ENCODE measurements at regions not wholly inside any gene's neighbourhood (a gene's known extent, or its start where the extent isn't known, plus 50 kb on each side); places are given as distances from the start of the nearest gene placed in this dataset.

GRCh38 chr15:91793771-91794170, 59.7 kb upstream of the SLCO3A1 start:
- no peak for TF ChIP-seq EP300 (IDR thresholded peaks at IDR 0.05)
- TF ChIP-seq, protein P1, sequence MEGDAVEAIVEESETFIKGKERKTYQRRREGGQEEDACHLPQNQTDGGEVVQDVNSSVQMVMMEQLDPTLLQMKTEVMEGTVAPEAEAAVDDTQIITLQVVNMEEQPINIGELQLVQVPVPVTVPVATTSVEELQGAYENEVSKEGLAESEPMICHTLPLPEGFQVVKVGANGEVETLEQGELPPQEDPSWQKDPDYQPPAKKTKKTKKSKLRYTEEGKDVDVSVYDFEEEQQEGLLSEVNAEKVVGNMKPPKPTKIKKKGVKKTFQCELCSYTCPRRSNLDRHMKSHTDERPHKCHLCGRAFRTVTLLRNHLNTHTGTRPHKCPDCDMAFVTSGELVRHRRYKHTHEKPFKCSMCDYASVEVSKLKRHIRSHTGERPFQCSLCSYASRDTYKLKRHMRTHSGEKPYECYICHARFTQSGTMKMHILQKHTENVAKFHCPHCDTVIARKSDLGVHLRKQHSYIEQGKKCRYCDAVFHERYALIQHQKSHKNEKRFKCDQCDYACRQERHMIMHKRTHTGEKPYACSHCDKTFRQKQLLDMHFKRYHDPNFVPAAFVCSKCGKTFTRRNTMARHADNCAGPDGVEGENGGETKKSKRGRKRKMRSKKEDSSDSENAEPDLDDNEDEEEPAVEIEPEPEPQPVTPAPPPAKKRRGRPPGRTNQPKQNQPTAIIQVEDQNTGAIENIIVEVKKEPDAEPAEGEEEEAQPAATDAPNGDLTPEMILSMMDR (IDR thresholded peaks at IDR 0.05), result no peak

Measured in gastroesophageal sphincter (tissue), 3 donors.